NCI-H187 treated with DMSO at 0.1 percent for 48 hours (cell line): ENCODE measurements at regions not wholly inside any gene's neighbourhood (a gene's known extent, or its start where the extent isn't known, plus 50 kb on each side); places are given as distances from the start of the nearest gene placed in this dataset.
"Not testable (repeated sequence)": the region's sequence is repeated elsewhere in the genome, so short reads cannot be mapped to it uniquely, and the experiment has no call there.

Experiments used
- DNase-seq: peaks from one replicate; lab custom pipeline; 2025; lab: John Stamatoyannopoulos, UW

DNA sequence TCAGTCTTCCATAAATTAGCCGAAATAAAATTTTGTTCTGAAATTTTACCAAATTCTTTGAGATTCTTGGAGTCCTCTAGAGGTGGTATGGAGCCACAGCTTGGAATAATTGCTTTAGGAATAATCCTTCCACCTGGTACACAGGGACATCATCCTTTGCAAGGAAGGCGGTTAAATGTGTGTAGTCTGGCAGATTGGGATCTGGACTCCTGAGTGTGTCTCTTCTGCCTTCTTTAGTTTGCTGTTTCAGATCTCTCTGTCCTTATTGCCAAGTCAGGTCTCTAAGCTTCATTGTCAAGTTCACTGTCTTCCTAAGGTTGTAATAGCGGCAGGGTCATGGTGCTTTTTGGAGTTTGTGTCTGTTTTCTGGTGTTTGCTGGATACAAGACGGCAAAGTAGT lies 393.9 kb upstream of the RGS6 start:
- DNase-seq: no peak

DNA sequence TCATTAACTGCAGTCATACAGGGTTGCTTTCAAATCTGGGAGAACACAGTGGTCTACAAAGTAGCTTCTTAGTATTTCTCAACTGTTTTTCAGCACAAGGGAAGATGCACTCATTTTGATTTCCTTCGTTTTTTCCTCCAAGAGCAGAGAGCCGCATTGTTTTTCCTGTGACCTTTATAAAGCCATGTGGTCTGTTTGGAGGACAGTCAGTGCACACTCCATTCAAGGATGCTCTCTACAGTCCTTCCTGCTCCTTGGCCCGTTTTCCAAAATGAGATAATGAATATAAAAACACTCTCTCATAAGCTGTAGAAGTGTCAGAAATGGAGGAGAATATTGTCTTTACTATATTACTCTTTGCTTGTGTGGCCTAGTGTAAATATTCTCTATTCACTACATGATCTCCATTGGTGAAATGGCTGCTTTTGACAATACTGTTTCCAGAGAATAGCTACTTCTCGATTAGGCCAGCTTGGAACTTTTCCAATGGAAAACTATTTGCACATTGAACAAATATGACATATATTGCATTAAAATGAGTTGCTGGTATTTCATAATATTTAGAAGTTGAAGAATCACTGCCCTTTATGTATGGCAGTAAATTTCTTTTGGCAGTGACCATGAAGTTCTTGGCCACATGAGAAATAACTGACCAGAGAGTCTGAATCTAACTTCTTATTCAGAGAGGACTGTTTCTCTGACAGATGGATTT lies 393.1 kb upstream of the RGS6 start:
- no peak for DNase-seq

DNA sequence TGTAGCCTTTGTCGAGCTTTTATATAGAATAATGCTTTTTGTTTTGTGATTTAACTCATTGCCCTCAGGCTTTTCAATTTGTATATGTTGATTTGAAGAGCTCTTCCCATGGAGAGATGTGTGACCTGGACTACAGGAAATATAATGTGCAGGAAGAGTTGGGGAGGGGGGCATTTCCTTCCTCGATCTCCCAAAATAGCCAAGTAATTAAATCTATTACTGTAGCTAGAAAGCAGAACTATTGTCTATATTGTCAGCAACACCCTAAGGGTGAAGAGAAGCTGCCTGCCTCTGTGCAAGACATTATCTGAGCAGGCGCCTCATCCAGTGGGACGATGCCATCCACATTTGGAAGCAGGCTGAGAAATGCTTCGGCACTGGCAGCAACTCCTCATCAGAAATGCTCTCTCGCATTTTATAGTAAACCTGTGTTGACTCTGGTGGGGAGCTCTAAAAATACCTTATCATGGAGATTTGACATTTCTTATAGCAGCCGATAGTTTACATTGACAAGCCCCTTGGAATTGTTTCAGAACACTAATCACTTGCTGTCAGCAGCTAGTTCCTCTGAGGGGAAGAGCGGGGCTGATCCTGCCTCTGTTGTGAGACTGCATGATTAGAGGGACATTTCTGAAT lies 392.5 kb upstream of the RGS6 start:
- DNase-seq: no peak

DNA sequence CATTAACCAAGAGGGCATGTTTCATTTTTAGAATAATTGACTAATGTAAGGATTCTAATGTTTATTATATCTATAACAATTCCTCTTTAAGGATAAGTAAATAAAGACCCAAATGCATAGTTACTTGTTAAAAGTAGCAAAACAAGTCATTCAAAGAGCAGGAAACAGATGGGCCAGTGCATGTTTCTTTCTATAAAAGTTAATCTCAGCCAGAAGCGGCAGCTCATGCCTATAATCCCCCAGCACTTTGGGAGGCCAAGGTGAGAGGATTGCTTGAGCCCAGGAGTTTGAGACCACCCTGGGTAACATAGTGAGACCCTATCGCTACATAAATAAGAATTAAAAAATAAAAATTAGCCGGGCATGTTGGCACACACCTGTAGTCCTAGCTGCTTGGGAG lies 391.0 kb upstream of the RGS6 start:
- DNase-seq: no peak

DNA sequence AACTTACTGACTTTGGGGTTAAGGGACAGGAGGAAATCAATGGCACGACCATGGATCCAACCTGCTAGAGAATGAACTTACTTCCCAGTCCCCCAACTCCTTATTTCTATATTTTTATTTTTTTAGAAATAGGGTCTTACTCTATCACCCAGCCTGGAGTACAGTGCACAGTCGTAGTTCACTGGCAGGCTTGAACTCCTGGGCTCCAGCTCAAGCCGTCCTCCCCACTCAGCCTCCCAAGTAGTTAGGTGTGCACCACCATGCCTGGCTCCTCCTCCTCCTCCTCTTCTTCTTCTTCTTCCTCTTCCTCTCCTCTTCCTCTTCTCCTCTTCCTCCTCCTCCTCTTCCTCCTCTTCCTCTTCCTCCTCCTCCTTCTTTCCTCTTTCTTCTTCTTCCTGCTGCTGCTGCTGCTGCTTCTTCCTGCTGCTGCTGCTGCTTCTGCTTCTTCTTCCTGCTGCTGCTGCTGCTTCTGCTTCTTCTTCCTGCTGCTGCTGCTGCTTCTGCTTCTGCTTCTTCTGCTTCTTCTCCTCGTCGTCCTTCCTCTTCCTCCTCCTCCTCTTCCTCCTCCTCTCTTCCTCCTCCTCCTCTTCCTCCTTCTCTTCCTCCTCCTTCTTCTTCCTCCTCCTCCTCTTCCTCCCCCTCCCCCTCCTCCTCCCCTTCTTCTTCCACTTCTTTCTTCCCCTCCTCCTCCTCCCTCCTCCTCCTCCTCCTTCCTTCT lies 390.1 kb upstream of the RGS6 start:
- DNase-seq: no peak

DNA sequence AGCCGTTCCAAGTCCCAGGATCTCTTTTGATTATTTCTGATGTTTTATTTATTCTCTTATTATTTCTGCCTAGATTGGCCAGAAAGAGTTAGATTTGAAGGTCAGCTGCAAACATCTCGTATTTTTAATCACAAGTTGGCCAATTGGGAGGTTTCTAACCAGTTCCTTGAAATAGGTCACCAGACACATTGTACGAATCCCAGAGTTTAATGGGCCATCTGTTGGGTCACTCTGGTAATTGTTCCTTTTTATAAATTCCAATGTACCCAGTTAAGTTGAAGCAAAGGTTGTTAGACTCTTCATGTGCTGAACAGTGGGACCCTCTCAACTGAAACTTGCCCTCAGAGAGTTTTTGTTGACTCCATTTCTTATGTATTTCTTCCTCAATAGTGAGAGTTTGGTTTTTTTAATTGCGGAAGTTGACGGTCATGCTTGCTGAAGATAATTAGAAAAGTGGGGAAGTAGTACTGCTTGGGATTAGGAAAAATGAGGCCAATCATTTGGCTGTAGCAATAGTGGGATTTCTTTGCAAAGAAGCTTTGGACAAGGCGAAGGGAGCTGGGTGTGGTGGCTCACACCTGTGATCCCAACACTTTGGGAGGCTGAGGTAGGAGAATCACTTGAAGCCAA lies 382.7 kb upstream of the RGS6 start:
- DNase-seq: no peak

DNA sequence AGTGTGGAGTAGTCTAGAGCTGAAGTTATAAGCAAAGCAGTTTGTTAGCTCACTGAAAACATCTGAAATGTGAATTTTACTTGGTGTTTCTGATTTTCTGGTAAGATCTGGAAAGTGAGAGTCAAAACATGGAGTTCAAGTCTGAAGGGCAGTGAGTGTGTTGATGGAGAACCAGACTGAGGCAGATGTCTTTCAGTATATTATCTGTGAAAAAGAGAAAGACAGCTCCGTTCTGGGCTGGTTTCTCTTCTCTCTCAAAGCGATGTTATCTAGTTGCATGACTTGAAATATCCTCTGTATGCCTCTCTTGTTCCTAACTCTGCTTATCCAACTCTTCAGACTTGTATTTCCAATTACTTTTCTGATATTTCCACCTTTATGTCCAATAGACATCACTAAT lies 381.9 kb upstream of the RGS6 start:
- no peak for DNase-seq

DNA sequence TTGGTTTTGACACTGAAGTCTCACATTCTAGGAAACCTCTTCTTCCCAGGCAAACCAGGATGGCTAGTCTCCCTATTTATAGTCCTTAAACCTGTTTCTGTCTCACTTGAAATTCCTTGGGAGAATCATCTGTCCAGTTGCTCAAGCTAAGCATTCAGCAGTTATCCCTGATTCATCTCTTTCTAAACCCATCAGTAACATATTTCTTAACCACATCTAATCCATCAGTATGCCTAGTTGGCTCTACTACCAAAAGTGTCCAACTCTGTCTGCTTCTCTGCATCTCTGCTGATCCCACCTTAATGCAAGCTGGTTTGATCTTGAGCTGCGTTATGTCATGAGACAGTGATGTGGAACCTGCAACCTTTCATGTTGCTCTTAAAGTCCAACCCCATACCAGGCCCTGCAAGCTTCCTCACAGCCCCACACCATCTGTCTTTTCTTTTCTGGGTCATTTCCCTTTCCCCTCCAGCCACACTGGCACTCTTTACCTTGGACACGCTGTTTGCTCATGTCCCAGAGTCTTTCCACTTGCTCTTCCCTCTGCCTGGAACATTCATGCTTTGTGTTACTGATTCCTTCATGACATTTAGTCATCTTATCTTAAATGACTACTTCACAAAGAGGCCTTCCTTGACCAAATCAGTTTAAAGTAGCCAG lies 380.8 kb upstream of the RGS6 start:
- DNase-seq: no peak

DNA sequence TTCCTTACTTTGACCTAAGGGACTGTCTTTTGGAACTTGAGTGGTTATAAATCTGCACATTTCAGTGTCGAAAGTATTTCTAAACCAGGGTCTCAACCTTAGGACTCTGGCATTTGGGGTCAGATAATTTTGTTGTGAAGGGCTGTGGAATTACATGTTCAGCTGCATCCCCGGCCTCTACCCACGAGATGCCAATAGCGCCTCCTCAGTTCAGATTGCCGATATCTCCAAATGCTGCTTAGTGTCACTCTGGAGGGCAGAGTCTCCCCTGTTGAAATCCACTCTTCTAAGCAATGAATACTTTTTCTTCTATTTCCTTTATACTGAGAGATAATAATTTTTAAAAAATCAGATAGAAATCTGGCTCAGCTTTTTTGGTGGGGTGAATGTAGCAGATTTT lies 379.4 kb upstream of the RGS6 start:
- DNase-seq: no peak

DNA sequence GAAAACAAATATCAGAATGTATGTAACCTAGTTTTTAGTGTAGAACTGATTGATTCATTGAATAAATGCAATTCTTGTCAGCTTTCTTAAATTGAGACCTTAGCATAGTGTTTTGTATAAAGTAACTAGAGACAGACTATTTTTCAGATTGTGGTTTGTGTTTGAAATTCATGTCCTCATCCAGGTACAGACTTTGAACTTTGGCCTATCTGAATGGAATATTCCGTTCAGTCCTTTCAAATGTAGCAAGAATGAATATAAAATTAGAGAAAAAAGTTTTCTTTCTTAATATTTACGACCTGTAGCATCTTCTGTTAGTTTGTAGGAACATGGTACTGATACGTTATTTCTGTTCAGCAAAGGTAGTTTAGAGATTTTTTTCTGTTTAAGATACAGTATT lies 378.4 kb upstream of the RGS6 start:
- no peak for DNase-seq

DNA sequence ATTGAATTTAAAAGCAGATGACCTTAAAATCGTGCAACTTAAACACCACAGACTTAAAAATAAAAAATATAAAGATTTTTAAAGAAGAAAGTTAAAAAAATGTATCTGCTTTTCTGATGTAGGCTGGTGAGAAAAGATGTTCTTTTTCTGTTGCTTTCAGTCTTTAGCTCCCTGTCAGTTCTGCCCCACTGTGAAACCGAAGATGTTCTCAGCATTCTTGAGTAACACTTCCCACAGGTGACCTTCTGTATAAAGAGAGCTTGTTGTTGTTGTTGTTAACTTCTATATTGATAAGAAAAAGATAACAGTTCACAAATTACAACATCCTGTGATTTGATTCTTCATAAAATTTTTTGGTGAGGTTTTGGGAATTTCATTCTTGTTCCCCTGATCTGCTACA lies 377.9 kb upstream of the RGS6 start:
- no peak for DNase-seq

DNA sequence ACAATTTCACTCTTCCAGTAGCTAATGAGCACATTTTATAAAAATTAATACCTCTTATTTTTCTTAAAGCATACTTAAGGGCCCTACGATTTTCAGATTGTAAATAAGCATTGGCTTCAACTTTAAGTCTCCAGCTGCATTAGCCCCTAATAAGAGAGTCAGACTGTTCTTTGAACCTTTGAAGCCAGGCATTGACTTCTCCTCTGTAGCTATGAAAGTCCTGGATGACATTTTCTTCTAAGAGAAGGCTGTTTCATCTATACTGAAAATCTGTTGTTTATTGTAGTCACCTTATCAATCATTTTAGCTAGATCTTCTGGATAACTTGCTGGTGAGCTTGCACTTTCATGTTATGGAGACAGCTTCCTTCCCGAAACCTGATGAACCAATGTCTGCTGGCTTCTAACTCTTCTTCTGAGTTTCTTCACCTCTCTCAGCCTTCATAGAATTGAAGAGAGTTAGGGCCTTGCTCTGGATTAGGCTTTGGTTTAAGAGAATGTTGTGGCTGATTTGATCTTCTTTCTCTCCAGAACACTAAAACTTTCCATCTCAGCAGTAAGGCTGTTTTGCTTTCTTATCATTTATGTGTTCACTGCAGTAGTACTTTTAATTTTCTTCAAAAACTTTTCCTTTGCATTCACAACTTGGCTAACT lies 377.1 kb upstream of the RGS6 start:
- no peak for DNase-seq

DNA sequence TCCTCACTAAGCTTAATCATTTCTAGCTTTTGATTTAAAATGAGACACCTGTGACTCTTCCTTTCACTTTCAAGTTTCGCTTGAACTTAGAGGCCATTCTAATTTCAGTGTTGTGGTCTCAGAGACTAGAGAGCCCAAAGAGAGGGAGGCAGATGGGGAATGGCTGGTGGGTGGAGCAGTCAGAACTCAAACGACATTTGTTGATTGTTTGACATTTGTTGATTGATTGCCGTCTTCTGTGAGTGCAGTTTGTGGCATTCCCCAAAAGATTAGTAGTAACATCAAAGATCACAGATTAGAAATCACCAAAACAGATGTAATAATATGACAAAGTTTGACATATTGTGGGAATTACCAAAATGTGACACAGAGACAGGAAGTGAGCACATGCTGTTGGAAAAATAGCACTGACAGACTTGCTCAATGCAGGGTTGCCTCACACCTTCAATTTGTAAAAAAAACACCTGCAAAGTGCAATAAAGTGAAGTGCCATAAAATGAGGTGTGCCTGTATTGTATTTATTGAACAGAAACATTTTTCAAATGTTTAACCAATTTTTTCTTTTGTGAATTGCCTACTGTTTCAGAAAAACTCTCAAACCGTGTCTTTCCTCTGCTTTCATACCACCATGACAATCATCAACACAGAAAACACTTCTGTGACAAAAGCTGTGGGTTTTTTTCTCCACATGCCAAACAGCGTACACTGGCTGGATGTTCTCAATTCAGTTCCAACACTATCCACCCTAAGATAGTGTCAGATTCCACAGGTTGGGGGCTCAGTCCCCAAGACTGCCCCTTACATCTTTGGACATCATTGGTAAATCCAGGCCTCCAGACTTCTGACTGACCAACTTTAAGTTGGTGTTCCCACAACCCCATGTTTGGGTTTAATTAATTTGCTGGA lies 376.3 kb upstream of the RGS6 start:
- DNase-seq: no peak

DNA sequence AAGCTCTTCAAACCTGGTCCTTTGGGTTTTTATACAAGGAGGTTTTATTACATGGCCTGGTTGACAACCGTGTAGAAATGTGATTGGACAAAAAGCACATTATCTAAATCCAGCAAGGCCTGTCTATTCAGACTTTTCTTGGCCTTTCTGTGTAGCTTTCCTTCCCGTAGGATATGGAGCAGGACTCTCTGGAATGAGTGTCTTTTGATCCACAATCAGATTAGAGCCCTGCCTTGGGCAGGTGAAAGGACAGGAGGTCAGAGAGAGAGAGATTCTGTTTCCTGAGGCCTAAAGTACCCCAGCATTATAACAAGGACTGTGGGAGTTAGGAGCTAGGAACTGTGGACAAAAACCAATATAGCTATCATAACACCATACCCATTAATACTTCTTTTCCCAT lies 375.5 kb upstream of the RGS6 start:
- no peak for DNase-seq

DNA sequence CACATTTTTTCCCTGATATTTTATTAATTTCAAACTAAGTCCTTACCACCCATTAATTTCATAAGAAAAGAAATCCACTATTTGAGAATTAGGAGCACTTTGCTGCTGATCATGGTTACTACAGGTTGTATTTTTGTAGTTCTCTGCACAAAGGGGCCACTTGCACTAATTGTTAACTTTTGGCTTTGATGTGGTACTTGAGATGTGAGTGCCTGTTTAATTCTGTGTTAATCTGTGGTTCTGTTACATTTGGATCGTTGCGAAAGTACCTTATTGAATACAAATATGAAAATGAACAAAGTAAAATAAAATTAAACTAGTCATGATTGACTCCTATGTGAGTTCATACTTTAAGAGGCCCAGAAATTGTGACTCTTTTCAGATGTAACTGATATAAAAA lies 374.9 kb upstream of the RGS6 start:
- DNase-seq: no peak

DNA sequence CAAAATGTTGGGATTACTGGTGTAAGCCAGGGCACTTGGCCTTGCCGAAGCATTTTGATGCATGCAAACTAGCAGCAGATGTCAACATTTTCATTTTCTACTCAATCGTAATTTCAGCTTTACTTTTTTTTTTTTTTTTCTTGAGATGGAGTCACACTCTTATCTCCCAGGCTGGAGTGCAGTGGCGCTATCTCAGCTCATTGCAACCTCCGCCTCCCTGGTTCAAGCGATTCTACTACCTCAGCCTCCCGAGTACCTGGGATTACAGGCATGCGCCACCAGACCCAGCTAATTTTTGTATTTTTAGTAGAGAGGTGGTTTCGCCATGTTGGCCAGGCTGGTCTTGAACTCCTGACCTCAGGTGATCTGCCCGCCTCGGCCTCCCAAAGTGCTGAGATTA lies 373.3 kb upstream of the RGS6 start:
- not testable (repeated sequence) for DNase-seq

DNA sequence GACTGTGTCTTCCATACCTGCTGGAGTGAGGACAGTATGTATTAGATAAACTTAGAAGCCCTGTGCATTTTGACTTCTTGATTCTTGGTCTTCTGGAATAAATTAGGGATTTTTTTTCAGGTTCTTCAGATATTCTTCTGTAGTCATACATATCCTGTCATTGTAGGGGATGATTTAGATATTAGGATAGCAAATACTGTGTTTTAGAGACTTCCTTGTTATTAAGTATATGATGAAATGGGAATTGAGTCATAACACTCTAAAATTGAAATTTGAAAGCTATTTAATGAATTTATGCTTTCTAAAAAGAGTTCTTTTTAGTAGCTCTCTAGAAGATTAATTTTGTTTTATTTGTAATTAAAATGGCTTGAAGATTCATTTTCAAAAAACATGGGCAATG lies 371.5 kb upstream of the RGS6 start:
- DNase-seq: no peak

DNA sequence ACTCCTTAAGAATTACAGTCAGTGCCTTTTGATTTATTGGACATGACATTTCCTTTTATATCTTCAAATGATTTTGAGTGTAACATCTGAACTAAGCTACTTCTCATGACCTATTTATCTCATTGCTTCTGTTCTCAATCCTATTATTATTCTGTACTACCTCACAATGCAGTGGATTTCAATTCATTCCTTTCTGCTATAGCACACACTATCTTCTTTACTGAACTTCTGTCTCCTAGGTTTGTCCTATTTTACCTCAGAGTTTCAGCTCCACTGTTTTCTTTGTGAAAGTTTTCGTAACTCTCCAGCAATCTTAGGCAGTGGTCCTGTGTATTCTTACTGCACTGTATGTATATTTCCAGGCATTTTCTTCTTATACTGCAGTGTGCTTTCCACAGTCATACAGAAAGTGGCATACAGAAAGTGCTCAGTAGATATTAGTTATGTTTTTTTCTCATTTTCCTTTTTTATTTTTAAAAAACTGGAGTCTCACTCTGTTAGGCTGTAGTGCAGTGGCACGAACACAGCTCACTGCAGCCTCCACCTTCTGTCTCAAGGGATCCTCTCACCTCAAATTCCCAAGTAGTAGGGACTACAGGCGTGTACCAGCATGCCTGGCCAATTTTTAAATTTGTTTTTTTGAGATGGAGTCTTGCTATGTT lies 368.6 kb upstream of the RGS6 start:
- DNase-seq: no peak

DNA sequence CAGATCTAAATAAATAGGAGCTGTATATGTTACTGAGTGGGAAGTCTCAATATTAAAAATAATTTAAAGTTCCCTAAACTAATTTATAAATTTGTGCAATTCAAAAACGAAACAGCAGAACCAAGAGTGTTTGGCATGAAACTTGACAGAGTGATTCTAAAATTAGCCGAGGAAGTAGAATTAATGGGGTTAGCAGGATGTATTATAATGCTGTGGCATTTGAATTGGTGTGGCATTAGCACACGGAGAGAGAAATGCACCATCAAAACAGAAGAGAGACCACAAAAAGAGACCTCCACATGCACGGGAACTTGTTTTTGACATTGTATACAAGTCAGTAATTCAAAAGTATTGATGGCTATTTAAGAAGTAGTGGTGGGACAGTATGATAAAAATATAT lies 366.0 kb upstream of the RGS6 start:
- no peak for DNase-seq

DNA sequence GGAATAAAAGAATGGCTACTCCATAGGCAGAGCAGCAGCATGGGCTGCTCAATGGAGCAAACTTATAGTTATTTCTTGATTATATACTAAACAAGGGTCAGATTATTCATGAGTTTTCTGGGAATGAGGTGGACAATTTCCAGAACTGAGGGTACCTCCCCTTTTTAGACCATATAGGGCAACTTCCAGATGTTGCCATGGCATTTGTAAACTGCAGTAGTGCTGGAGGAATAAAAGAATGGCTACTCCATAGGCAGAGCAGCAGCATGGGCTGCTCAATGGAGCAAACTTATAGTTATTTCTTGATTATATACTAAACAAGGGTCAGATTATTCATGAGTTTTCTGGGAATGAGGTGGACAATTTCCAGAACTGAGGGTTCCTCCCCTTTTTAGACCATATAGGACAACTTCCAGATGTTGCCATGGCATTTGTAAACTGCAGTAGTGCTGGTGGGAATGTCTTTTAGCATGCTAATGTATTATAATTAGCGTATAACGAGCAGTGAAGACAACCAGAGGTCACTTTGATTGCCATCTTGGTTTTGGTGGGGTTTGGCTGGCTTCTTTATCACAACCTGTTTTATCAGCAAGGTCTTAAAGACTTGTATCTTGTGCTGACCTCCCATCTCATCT lies 364.6 kb upstream of the RGS6 start:
- not testable (repeated sequence) for DNase-seq
